ENCODE measurements at regions not wholly inside any gene's neighbourhood (a gene's known extent, or its start where the extent isn't known, plus 50 kb on each side); places are given as distances from the start of the nearest gene placed in this dataset.
A peak's percentile ranks its signal among the peaks of the same experiment; 100 is the strongest.

DNA sequence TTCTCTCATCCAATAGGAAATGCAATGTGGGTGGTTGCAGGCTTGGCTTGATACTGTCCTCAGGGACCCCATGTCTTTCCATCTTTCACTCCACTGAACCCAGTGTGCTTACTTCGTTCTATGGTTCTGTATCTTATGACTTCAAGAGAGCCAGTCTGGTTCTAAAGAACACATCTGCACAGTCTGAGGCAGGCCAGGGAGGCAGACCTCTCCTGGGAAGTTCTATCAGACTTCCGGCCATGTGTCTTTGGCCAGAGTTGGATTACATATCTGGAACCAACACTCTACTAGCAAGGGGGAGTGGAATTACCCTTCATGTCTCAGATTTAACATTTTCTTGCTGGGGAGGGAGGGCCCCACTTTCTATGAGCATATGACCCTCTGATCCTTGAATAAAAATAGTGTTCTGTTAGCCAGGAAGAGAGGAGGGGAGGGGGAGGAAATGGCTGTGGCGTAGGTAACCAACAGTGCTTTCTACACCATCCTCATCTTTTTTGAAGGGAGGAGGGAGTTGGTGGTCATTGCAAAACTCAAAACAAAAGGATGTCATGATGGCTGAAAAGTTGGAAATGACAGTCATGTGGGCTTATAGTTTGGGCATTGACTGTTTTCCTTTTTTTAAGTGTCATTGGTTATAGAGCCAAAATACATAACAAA, 370.2 kb downstream of the GATA3 start:
- no peak overlapping the region for H3K4me3 ChIP-seq (replicated peaks; ENCODE audit: low read depth, low read length)
- TF ChIP-seq, protein P1, sequence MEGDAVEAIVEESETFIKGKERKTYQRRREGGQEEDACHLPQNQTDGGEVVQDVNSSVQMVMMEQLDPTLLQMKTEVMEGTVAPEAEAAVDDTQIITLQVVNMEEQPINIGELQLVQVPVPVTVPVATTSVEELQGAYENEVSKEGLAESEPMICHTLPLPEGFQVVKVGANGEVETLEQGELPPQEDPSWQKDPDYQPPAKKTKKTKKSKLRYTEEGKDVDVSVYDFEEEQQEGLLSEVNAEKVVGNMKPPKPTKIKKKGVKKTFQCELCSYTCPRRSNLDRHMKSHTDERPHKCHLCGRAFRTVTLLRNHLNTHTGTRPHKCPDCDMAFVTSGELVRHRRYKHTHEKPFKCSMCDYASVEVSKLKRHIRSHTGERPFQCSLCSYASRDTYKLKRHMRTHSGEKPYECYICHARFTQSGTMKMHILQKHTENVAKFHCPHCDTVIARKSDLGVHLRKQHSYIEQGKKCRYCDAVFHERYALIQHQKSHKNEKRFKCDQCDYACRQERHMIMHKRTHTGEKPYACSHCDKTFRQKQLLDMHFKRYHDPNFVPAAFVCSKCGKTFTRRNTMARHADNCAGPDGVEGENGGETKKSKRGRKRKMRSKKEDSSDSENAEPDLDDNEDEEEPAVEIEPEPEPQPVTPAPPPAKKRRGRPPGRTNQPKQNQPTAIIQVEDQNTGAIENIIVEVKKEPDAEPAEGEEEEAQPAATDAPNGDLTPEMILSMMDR (IDR thresholded peaks at IDR 0.05; ENCODE audit: low read length, missing control alignments) = no peak
- DNase-seq (ENCODE audit: low read depth) = peak; percentile 13

DNA sequence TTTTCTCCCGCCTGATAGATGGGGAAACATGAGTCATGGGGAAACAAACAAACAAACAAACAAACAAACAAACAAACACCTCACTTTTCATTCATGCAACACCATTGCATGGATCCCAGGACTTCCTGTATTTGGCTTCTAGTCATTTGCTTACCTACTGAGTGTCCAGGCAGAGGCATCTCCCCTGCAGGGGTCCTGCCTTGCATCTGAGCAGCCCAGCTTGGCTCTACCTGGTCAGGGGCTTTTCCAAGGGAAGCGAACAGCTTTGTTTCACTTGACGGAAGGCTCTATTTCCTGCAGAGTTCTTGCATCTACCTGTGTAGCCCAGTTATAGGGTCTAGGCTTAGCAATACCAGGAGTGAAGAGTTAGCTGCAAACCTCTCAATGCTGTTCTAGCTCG, 374.2 kb downstream of the GATA3 start:
- H3K4me3 ChIP-seq (replicated peaks; ENCODE audit: low read depth, low read length) = no peak overlapping the region
- TF ChIP-seq, protein P1 (IDR thresholded peaks at IDR 0.05; ENCODE audit: low read length, missing control alignments) = no peak

DNA sequence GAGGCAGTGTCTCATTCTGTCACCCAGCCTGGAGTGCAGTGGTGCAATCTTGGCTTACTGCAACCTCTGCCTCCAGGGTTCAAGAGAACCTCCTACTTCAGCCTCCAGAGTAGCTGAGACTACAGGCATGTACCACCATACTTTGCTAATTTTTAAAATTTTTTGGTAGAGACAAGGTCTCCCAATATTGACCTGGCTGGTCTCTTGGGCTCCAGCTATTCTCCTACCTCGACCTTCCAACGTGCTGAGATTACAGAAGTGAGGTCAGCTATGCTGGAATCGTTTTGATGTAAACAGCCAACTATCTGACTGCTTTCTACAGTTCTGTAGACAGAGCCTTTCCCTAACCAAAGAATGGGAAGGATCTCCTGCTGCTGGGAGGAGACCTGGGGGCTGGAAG, 375.8 kb downstream of the GATA3 start:
- DNase-seq (ENCODE audit: low read depth) = no peak
- TF ChIP-seq, protein P1 (IDR thresholded peaks at IDR 0.05; ENCODE audit: low read length, missing control alignments) = no peak
- no peak overlapping the region for H3K4me3 ChIP-seq (replicated peaks; ENCODE audit: low read depth, low read length)

More for the DNA sequence above, 374.2 kb downstream of the GATA3 start:
- no peak for DNase-seq (ENCODE audit: low read depth)

DNA sequence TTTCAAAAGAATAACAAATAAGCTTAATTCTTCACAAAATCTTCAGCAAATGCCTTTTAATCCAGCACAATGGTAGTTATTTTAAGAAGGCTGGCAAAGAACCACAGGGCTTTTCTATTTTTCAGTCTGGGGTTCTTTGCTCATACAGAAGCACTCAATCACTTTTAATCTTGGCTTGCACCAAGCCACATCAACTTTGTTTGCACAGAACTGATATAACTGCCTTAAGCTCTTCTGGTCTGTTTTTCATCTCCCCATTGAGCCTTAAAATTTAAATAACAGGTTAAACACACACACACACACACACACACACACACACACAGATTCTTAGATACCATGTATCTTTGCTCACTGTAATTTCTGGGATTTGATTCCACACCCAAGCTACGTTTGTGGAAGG, 377.0 kb downstream of the GATA3 start:
- TF ChIP-seq, protein P1 (IDR thresholded peaks at IDR 0.05; ENCODE audit: low read length, missing control alignments) = no peak
- H3K4me3 ChIP-seq (replicated peaks; ENCODE audit: low read depth, low read length) = no peak overlapping the region
- DNase-seq (ENCODE audit: low read depth) = no peak

DNA sequence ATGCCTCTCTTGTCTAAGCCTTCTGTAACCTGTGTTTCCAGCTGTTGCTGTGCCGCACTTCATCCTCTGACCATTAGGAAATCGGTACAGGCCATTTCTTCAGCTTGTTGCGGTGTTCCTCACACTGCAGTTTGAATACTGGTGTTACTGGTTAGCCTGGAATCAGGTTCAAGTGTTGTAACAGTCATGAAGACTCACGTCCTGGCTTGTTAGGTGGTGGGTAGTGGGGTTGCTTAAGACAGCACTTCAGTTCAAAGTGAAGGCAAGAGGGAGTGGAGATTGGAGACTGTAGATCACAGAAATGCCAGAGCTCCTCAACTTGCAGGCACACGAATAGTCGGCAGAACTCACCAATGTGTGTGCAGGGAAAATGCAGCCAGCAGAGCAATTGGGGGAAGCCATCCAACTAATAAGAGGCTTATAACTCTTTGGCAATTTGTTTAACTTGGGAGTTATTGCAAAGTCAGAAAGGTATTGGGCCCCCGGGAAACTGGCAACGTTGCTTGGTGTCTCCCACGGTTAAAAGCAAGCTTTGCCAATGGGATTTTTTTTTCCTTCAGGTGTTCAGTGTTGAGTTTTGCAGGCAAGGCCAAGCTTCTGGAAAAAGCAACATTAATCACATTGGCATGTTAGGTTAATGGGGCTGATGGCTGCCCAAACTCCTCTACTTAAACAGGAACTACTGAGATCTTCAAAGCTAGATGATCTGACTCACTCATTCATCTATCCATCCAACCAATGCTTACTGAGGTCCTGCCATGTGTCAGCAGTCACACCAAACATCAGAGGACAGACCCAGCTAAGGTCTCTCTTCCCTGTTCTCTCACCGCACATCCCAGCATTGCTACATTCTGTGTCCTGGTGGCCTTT, 380.9 kb downstream of the GATA3 start:
- DNase-seq (ENCODE audit: low read depth) = no peak
- TF ChIP-seq, protein P1 (IDR thresholded peaks at IDR 0.05; ENCODE audit: low read length, missing control alignments) = no peak
- no peak overlapping the region for H3K4me3 ChIP-seq (replicated peaks; ENCODE audit: low read depth, low read length)

DNA sequence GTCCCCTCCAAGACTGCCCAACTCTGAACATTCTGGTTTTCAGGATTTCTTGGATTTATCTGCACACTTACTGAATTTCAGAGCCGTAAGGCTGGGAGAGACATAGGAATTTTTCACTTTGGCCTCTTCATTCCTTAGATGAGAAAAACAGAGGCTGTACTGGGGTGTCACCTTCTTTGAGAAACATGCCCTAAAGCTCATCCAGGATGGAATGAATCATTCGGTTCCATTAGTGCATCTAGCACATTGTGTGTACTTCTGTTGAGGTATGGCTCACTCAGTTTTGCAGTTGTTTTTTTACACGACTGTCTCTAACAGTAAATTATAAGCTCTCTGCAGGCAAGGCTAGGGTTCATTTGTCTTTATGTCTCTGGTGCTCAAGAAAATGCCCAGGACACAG, 383.4 kb downstream of the GATA3 start:
- TF ChIP-seq, protein P1 (IDR thresholded peaks at IDR 0.05; ENCODE audit: low read length, missing control alignments) = no peak
- H3K4me3 ChIP-seq (replicated peaks; ENCODE audit: low read depth, low read length) = no peak overlapping the region
- DNase-seq (ENCODE audit: low read depth) = no peak
